ENCODE measurements at regions not wholly inside any gene's neighbourhood (a gene's known extent, or its start where the extent isn't known, plus 50 kb on each side); places are given as distances from the start of the nearest gene placed in this dataset.

- Mint-ChIP-seq H3K27ac (no peak overlapping the region), H3K27me3 (no peaks in the 10 kb centered on the region), H3K4me1 (no peaks in the 10 kb centered on the region), H3K9me3 (peaks cover 11% of the 10 kb centered on the region), H3K4me3 (no peak overlapping the region), H3K36me3 (ENCODE audit: low read depth) (no peaks in the 10 kb centered on the region)
- ATAC-seq (replicated peaks) = no peak
Observed at GRCh38 chr9:16192403-16193017, 639.7 kb downstream of the CCDC171 start.

- Mint-ChIP-seq H3K36me3 (ENCODE audit: low read depth) (no peaks in the 10 kb centered on the region), H3K27ac (no peak overlapping the region), H3K4me3 (no peak overlapping the region), H3K9me3 (peaks cover 11% of the 10 kb centered on the region), H3K27me3 (no peaks in the 10 kb centered on the region), H3K4me1 (no peaks in the 10 kb centered on the region)
- ATAC-seq (replicated peaks) = no peak
Observed at GRCh38 chr9:16193066-16193465, 640.2 kb downstream of the CCDC171 start.

GRCh38 chr9:16196206-16196605, 643.4 kb downstream of the CCDC171 start:
- no peak overlapping the region for H3K4me3 Mint-ChIP-seq
- H3K4me1 Mint-ChIP-seq = no peaks in the 10 kb centered on the region
- ATAC-seq (replicated peaks) = no peak
- H3K9me3 Mint-ChIP-seq = peaks cover 4% of the 10 kb centered on the region
- H3K36me3 Mint-ChIP-seq (ENCODE audit: low read depth) = no peaks in the 10 kb centered on the region
- H3K27me3 Mint-ChIP-seq = peaks cover 3% of the 10 kb centered on the region
- no peak overlapping the region for H3K27ac Mint-ChIP-seq

- H3K36me3 Mint-ChIP-seq (ENCODE audit: low read depth) = no peaks in the 10 kb centered on the region
- H3K9me3 Mint-ChIP-seq = peaks cover 8% of the 10 kb centered on the region
- no peak overlapping the region for H3K27ac Mint-ChIP-seq
- peaks cover 8% of the 10 kb centered on the region for H3K27me3 Mint-ChIP-seq
- no peaks in the 10 kb centered on the region for H3K4me1 Mint-ChIP-seq
- ATAC-seq (replicated peaks) = no peak
- H3K4me3 Mint-ChIP-seq = no peak overlapping the region
Observed at GRCh38 chr9:16197578-16198370, 644.9 kb downstream of the CCDC171 start.

GRCh38 chr9:16198996-16199395, 646.2 kb downstream of the CCDC171 start:
- peaks cover 8% of the 10 kb centered on the region for H3K9me3 Mint-ChIP-seq
- no peaks in the 10 kb centered on the region for H3K36me3 Mint-ChIP-seq (ENCODE audit: low read depth)
- no peak overlapping the region for H3K27ac Mint-ChIP-seq
- H3K4me1 Mint-ChIP-seq = no peaks in the 10 kb centered on the region
- peaks cover 8% of the 10 kb centered on the region for H3K27me3 Mint-ChIP-seq
- H3K4me3 Mint-ChIP-seq = no peak overlapping the region
- ATAC-seq (replicated peaks) = no peak

GRCh38 chr9:16202221-16202620, 649.4 kb downstream of the CCDC171 start:
- no peak overlapping the region for H3K4me3 Mint-ChIP-seq
- ATAC-seq (replicated peaks) = no peak
- no peak overlapping the region for H3K27ac Mint-ChIP-seq
- H3K27me3 Mint-ChIP-seq = peaks cover 8% of the 10 kb centered on the region
- no peaks in the 10 kb centered on the region for H3K36me3 Mint-ChIP-seq (ENCODE audit: low read depth)
- peaks cover 8% of the 10 kb centered on the region for H3K9me3 Mint-ChIP-seq
- H3K4me1 Mint-ChIP-seq = no peaks in the 10 kb centered on the region

GRCh38 chr9:16202914-16203728, 650.3 kb downstream of the CCDC171 start:
- no peaks in the 10 kb centered on the region for H3K36me3 Mint-ChIP-seq (ENCODE audit: low read depth)
- H3K9me3 Mint-ChIP-seq = peaks cover 8% of the 10 kb centered on the region
- H3K27me3 Mint-ChIP-seq = peaks cover 8% of the 10 kb centered on the region
- H3K4me3 Mint-ChIP-seq = no peak overlapping the region
- no peak overlapping the region for H3K27ac Mint-ChIP-seq
- ATAC-seq (replicated peaks) = no peak
- no peaks in the 10 kb centered on the region for H3K4me1 Mint-ChIP-seq

- H3K4me1 Mint-ChIP-seq = no peaks in the 10 kb centered on the region
- no peaks in the 10 kb centered on the region for H3K36me3 Mint-ChIP-seq (ENCODE audit: low read depth)
- peaks cover 8% of the 10 kb centered on the region for H3K27me3 Mint-ChIP-seq
- ATAC-seq (replicated peaks) = no peak
- H3K9me3 Mint-ChIP-seq = peaks cover 8% of the 10 kb centered on the region
- H3K4me3 Mint-ChIP-seq = no peak overlapping the region
- no peak overlapping the region for H3K27ac Mint-ChIP-seq
Observed at GRCh38 chr9:16203729-16204573, 651.1 kb downstream of the CCDC171 start.

- peaks cover 8% of the 10 kb centered on the region for H3K9me3 Mint-ChIP-seq
- no peaks in the 10 kb centered on the region for H3K4me1 Mint-ChIP-seq
- no peaks in the 10 kb centered on the region for H3K36me3 Mint-ChIP-seq (ENCODE audit: low read depth)
- peaks cover 8% of the 10 kb centered on the region for H3K27me3 Mint-ChIP-seq
- no peak overlapping the region for H3K27ac Mint-ChIP-seq
- no peak overlapping the region for H3K4me3 Mint-ChIP-seq
- no peak for ATAC-seq (replicated peaks)
Observed at GRCh38 chr9:16205455-16205854, 652.6 kb downstream of the CCDC171 start.

GRCh38 chr9:16206518-16206917, 653.7 kb downstream of the CCDC171 start:
- peaks cover 4% of the 10 kb centered on the region for H3K27me3 Mint-ChIP-seq
- no peaks in the 10 kb centered on the region for H3K4me1 Mint-ChIP-seq
- no peak overlapping the region for H3K4me3 Mint-ChIP-seq
- no peak overlapping the region for H3K27ac Mint-ChIP-seq
- ATAC-seq (replicated peaks) = no peak
- H3K9me3 Mint-ChIP-seq = peaks cover 8% of the 10 kb centered on the region
- H3K36me3 Mint-ChIP-seq (ENCODE audit: low read depth) = no peaks in the 10 kb centered on the region

GRCh38 chr9:16207161-16207560, 654.3 kb downstream of the CCDC171 start:
- Mint-ChIP-seq H3K27me3 (peaks cover under 1% of the 10 kb centered on the region), H3K4me3 (no peak overlapping the region), H3K4me1 (no peaks in the 10 kb centered on the region), H3K9me3 (peaks cover 4% of the 10 kb centered on the region), H3K36me3 (ENCODE audit: low read depth) (no peaks in the 10 kb centered on the region), H3K27ac (no peak overlapping the region)
- ATAC-seq (replicated peaks) = no peak

- Mint-ChIP-seq H3K9me3 (peaks cover 2% of the 10 kb centered on the region), H3K27me3 (no peaks in the 10 kb centered on the region), H3K4me1 (no peaks in the 10 kb centered on the region), H3K4me3 (no peak overlapping the region), H3K27ac (no peak overlapping the region), H3K36me3 (ENCODE audit: low read depth) (no peaks in the 10 kb centered on the region)
- no peak for ATAC-seq (replicated peaks)
Observed at GRCh38 chr9:16210440-16210839, 657.6 kb downstream of the CCDC171 start.

- H3K9me3 Mint-ChIP-seq = no peaks in the 10 kb centered on the region
- H3K27ac Mint-ChIP-seq = no peak overlapping the region
- no peaks in the 10 kb centered on the region for H3K4me1 Mint-ChIP-seq
- ATAC-seq (replicated peaks) = no peak
- H3K27me3 Mint-ChIP-seq = no peaks in the 10 kb centered on the region
- H3K36me3 Mint-ChIP-seq (ENCODE audit: low read depth) = no peaks in the 10 kb centered on the region
- H3K4me3 Mint-ChIP-seq = no peak overlapping the region
Observed at GRCh38 chr9:16211946-16212345, 658.5 kb downstream of the BNC2 start.
